Suprapubic skin (tissue), 4 donors: ENCODE measurements at regions not wholly inside any gene's neighbourhood (a gene's known extent, or its start where the extent isn't known, plus 50 kb on each side); places are given as distances from the start of the nearest gene placed in this dataset.

Experiments used
- DNase-seq, 2 donors: peaks; one replicate each; pipeline ENCODE4 v3.0.0-alpha.2; 2019; ENCODE audit warnings: low spot score in 2 of 2
- H3K27ac ChIP-seq: fragments of 200-600 bp; sonication (generic); one replicate; pipeline ENCODE4 v1.5.1; 2019
- H3K27me3 ChIP-seq: fragments of 200-600 bp; sonication (generic); one replicate; pipeline ENCODE4 v1.5.1; 2019
- H3K36me3 ChIP-seq: fragments of 200-600 bp; sonication (generic); one replicate; pipeline ENCODE4 v1.5.1; 2019
- H3K4me1 ChIP-seq: fragments of 200-600 bp; sonication (generic); one replicate; pipeline ENCODE4 v1.5.1; 2019
- H3K4me3 ChIP-seq: fragments of 200-600 bp; sonication (generic); one replicate; pipeline ENCODE4 v1.5.1; 2019; ENCODE audit warnings: mild to moderate bottlenecking
- H3K9me3 ChIP-seq: fragments of 200-600 bp; sonication (generic); one replicate; pipeline ENCODE4 v1.5.1; 2019
- EP300 ChIP-seq: sonication (generic); formaldehyde crosslinking; IDR thresholded peaks from one replicate; pipeline ENCODE4 v1.6.1; 2017; ENCODE audit warnings: antibody characterized with exemption
- POLR2A ChIP-seq, 2 donors: fragments of 450-650 bp; IDR thresholded peaks; one replicate each; pipeline ENCODE4 v1.6.1; 2017; ENCODE audit warnings: antibody characterized with exemption in 2 of 2, mild to moderate bottlenecking in 2 of 2, moderate library complexity in 2 of 2
- POLR2AphosphoS5 ChIP-seq, 3 donors: sonication (generic); formaldehyde crosslinking; IDR thresholded peaks; one replicate each; pipeline ENCODE4 v1.6.1; 2017; ENCODE audit warnings: antibody characterized with exemption in 3 of 3
- WGBS: methylation state at CpG from one replicate; pipeline ENCODE4 v1.1.5; 2018; 5-methylcytosine and 5-hydroxymethylcytosine counted together
- TF ChIP-seq, protein P1 (sequence below), 2 donors: fragments of 200-600 bp in 1 of 2; fragments of 450-650 bp in 1 of 2; sonication (generic) in 1 of 2; IDR thresholded peaks; one replicate each; pipeline ENCODE4 v1.5.1; 2016 to 2019; ENCODE audit warnings: antibody characterized with exemption in 2 of 2, mild to moderate bottlenecking in 1 of 2, moderate library complexity in 1 of 2

DNA sequence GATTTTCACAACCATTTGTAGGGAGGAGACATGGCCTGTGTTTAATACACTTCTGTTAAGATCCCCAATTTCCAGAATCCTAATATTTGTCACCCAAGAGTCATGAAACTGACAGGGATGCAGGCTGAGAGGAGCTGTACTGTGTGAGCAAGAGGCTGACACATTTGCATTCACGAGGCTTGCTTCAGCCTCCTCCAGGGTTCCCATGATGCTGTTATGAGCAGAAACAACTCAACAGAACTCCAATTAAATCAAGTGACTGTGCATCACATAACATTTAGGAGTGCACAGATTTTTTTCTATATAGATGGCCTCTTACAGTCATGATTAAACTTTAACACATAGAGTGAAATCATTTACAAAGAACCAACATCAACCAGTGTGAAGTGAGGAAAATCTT, 292.3 kb upstream of the STT3B start:
- H3K27me3 ChIP-seq, result no peaks in the 10 kb centered on the region
- no peak overlapping the region for H3K27ac ChIP-seq
- TF ChIP-seq POLR2A (IDR thresholded peaks at IDR 0.05), result no peak
- TF ChIP-seq, protein P1, sequence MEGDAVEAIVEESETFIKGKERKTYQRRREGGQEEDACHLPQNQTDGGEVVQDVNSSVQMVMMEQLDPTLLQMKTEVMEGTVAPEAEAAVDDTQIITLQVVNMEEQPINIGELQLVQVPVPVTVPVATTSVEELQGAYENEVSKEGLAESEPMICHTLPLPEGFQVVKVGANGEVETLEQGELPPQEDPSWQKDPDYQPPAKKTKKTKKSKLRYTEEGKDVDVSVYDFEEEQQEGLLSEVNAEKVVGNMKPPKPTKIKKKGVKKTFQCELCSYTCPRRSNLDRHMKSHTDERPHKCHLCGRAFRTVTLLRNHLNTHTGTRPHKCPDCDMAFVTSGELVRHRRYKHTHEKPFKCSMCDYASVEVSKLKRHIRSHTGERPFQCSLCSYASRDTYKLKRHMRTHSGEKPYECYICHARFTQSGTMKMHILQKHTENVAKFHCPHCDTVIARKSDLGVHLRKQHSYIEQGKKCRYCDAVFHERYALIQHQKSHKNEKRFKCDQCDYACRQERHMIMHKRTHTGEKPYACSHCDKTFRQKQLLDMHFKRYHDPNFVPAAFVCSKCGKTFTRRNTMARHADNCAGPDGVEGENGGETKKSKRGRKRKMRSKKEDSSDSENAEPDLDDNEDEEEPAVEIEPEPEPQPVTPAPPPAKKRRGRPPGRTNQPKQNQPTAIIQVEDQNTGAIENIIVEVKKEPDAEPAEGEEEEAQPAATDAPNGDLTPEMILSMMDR (IDR thresholded peaks at IDR 0.05), result no peak
- no peak for TF ChIP-seq EP300
- no peak for TF ChIP-seq POLR2AphosphoS5 (IDR thresholded peaks at IDR 0.05)
- no peaks in the 10 kb centered on the region for H3K9me3 ChIP-seq
- DNase-seq, result no peak
- no peaks in the 10 kb centered on the region for H3K36me3 ChIP-seq
- H3K4me1 ChIP-seq, result peaks cover 12% of the 10 kb centered on the region
- WGBS, result 78% methylated on average over 1 of the region's 1 CpG
- H3K4me3 ChIP-seq, result no peak overlapping the region

DNA sequence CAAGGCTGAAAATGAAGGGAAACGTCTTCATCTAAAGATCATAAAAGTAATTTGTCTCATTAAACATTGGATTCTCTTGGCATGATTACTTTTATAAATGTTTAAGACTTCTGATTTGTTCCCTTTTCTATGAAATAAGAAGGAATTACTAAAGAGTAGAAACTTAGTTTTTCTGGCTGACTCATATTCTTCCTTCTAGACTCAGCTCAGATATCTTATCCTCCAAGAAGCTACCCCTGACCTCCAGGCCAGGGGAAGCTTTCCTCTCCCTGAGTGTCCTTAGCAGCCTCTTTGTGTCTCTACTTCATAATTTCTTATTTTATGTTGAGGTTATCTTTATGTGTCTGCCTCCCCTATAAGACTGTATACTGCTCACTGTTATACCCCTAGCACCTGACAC, 291.9 kb upstream of the STT3B start:
- H3K27ac ChIP-seq, result no peak overlapping the region
- H3K9me3 ChIP-seq, result no peaks in the 10 kb centered on the region
- no peak overlapping the region for H3K4me3 ChIP-seq
- H3K4me1 ChIP-seq, result peaks cover 8% of the 10 kb centered on the region
- WGBS, result 78% methylated on average over 1 of the region's 1 CpG
- no peak for DNase-seq
- no peaks in the 10 kb centered on the region for H3K36me3 ChIP-seq
- TF ChIP-seq, protein P1 (IDR thresholded peaks at IDR 0.05), result no peak
- TF ChIP-seq POLR2A (IDR thresholded peaks at IDR 0.05), result no peak
- no peak for TF ChIP-seq EP300
- no peak for TF ChIP-seq POLR2AphosphoS5 (IDR thresholded peaks at IDR 0.05)
- no peaks in the 10 kb centered on the region for H3K27me3 ChIP-seq

DNA sequence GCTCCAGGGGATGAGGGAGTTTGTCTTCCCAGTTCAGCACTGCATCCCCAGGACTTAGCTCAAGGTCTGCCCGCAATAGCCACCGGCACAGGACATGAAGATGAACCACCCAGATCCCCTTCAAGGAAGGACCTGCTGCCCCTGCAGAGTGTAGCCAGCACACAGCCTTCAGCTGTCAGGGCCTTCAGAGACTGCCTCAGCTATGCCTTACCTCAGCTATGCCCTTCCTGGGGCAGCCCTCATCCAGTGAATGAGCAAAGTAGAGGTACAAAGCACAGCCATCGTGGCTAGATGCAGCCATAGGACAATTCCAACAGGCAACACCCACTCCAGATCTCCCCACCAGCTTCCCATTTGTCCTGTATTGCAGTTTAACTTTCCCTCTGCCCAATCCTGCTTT, 291.2 kb upstream of the STT3B start:
- WGBS, result 98% methylated on average over 3 of the region's 3 CpGs
- no peak for TF ChIP-seq POLR2AphosphoS5 (IDR thresholded peaks at IDR 0.05)
- TF ChIP-seq POLR2A (IDR thresholded peaks at IDR 0.05), result no peak
- TF ChIP-seq, protein P1 (IDR thresholded peaks at IDR 0.05), result no peak
- TF ChIP-seq EP300, result no peak
- no peak for DNase-seq
- Histone ChIP-seq H3K4me1 (peaks cover 4% of the 10 kb centered on the region), H3K9me3 (no peaks in the 10 kb centered on the region), H3K27ac (no peak overlapping the region), H3K36me3 (no peaks in the 10 kb centered on the region), H3K27me3 (no peaks in the 10 kb centered on the region), H3K4me3 (no peak overlapping the region)

DNA sequence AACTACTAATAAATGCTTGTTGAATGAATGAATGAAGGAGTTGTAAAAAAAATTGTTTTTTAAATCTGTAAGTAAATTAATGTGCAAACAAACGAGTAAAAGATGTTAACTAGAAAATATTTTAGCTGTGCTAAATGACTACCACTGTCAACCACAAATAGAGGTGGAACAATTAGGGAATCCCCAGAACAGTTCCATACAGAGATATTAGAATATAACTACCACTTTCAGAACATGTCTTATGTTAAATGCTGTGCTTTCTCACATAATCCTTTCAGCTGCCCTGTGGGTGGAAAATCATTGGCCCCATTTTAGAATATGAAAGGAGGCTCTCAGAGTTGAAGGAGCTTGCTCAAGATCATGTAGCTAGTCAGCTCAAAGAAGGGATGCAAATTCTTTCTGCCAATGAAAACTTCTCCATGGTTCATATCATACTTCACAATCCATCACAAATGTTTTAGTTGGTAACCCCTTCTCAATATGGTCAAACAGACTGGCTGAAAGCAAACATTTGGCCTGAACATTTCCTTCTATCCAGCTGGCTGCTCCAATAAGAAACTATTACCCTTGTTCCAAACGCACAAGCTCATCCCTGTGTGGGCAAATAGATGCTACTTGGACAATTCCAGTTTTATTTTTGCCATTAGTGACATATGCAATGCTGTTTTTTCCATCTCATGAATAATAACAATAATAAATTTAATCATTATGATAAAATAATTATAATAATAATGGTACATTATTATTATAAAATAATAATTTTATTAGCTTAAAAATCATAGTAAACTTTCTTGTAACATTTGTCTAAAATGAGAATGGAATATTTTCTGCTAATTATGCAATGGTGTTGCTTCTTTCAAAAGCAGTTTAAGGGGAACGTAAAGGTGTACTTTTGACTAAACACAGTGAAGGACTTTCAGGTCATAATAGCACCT, 290.4 kb upstream of the STT3B start:
- DNase-seq, result no peak
- WGBS, result 83% methylated on average over 3 of the region's 3 CpGs
- H3K9me3 ChIP-seq, result no peaks in the 10 kb centered on the region
- no peaks in the 10 kb centered on the region for H3K27me3 ChIP-seq
- H3K36me3 ChIP-seq, result no peaks in the 10 kb centered on the region
- peaks cover 2% of the 10 kb centered on the region for H3K4me1 ChIP-seq
- H3K27ac ChIP-seq, result no peak overlapping the region
- TF ChIP-seq EP300, result no peak
- no peak overlapping the region for H3K4me3 ChIP-seq

DNA sequence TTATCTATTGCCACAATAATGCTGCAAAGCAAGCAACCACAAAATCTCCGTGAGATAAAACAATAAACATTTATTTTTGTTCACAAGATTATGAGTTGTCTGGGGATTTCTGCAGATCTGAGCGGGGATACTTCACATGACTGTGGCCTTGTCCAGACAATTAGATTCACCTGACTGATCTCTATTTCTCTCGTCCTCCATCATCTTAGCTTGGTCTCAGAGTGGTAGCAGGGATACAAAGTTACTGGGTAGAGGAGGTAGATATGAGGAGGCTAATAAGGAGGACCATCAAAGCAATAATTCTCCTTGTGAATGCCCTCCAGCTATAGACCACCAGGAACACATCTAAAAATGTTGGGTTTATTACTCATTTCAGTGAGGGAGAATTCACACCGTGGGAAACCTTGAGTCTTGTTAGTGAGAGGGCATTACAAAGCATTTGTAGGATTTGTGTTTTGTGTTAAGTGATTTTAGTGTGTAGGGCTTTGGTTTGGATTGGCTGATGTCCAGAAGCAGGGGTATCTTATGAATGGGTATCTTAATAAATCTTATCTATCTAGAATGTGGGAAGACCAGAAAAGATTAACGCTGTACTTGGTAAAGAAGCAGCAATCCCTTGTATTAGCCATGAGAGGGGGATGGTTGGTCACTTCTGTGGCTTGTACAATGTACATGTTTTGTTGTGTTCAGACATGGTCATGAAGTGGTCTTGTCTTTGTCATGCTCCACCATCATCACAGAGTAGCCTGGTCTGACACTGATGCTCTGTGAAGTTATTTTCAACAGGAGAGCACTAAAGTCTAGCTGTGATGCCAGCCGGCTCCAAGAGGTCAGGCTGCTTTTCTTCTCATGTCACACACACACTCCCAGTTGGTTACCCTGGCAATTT, 287.6 kb upstream of the STT3B start:
- Histone ChIP-seq H3K9me3 (no peaks in the 10 kb centered on the region), H3K36me3 (no peaks in the 10 kb centered on the region), H3K27ac (no peak overlapping the region), H3K27me3 (no peaks in the 10 kb centered on the region), H3K4me1 (no peaks in the 10 kb centered on the region), H3K4me3 (no peak overlapping the region)
- DNase-seq, result no peak
- WGBS, result 84% methylated on average over 6 of the region's 6 CpGs
- TF ChIP-seq, protein P1 (IDR thresholded peaks at IDR 0.05), result no peak
- TF ChIP-seq POLR2A (IDR thresholded peaks at IDR 0.05) (no peak), EP300 (no peak), POLR2AphosphoS5 (IDR thresholded peaks at IDR 0.05) (no peak)
